ENCODE measurements at regions not wholly inside any gene's neighbourhood (a gene's known extent, or its start where the extent isn't known, plus 50 kb on each side); places are given as distances from the start of the nearest gene placed in this dataset.

GRCh38 chr1:58367217-58367616 is 179.3 kb downstream of the OMA1 start:
- ATAC-seq (ENCODE audit: low read depth) (no peak), DNase-seq (no peak)
- intact Hi-C loops (cut with micrococcal nuclease) = no loop called here
- no peak overlapping the region for H3K27ac ChIP-seq (ENCODE audit: low read length in 2 of 2)
- Mint-ChIP-seq H3K27me3 (no peaks in the 10 kb centered on the region), H3K27ac (no peak overlapping the region), H3K9me3 (ENCODE audit: insufficient read depth) (peaks cover 3% of the 10 kb centered on the region), H3K4me1 (no peaks in the 10 kb centered on the region), H3K4me3 (no peak overlapping the region)
- no peak overlapping the region for H2AFZ ChIP-seq (ENCODE audit: insufficient read depth, low read depth, low read length, poor library complexity, severe bottlenecking)
- no peaks in the 10 kb centered on the region for H3K79me2 ChIP-seq (ENCODE audit: control insufficient read depth, insufficient read depth, low read length)
- no peak overlapping the region for H3K4me3 ChIP-seq (ENCODE audit: control extremely low read depth in 1 of 5, extremely low read depth in 1 of 5, insufficient read depth in 1 of 5, low read depth in 2 of 5, low read length in 4 of 5)
- ChIA-PET POLR2A (no interaction called here), CTCF (no interaction called here)
- TF ChIP-seq EZH2 (IDR thresholded peaks at IDR 0.05; ENCODE audit: borderline replicate concordance, insufficient read depth, low read depth, low read length, poor library complexity, severe bottlenecking) (no peak), CTCF (IDR thresholded peaks at IDR 0.05) (no peak)
- H3K9me3 ChIP-seq (ENCODE audit: control extremely low read depth in 1 of 3, control insufficient read depth in 2 of 3, insufficient read depth in 1 of 3, low read length in 2 of 3) = peaks cover 0 to 9% (median 7%) of the 10 kb centered on the region in 3 donors
- H3K4me2 ChIP-seq (replicated peaks; ENCODE audit: low read depth, low read length, poor library complexity, severe bottlenecking) = no peak overlapping the region
- H3K4me1 ChIP-seq (ENCODE audit: control insufficient read depth in 2 of 2, insufficient read depth in 2 of 2, low read length in 2 of 2) = no peaks in the 10 kb centered on the region
- no peaks in the 10 kb centered on the region for H3K27me3 ChIP-seq (replicated peaks in 1 of 4; ENCODE audit: control extremely low read depth in 1 of 4, control insufficient read depth in 3 of 4, insufficient read depth in 4 of 4, low read length in 3 of 4)
- no peaks in the 10 kb centered on the region for H3K36me3 ChIP-seq (replicated peaks in 1 of 2; ENCODE audit: control extremely low read depth in 1 of 2, control insufficient read depth in 1 of 2, extremely low read depth in 1 of 2, insufficient read depth in 2 of 2, low read length in 1 of 2)
- no peaks in the 10 kb centered on the region for H4K20me1 ChIP-seq (ENCODE audit: control insufficient read depth, insufficient read depth, low read length, poor library complexity, severe bottlenecking)
- no peak overlapping the region for H3K9ac ChIP-seq (ENCODE audit: low read length)

GRCh38 chr1:58365328-58365727 is 181.2 kb downstream of the OMA1 start:
- 90% methylated on average over 2 of the region's 2 CpGs for WGBS (ENCODE audit: insufficient coverage)
- Histone ChIP-seq H3K36me3 (replicated peaks in 1 of 2; ENCODE audit: control extremely low read depth in 1 of 2, control insufficient read depth in 1 of 2, extremely low read depth in 1 of 2, insufficient read depth in 2 of 2, low read length in 1 of 2) (no peaks in the 10 kb centered on the region), H3K4me1 (ENCODE audit: control insufficient read depth in 2 of 2, insufficient read depth in 2 of 2, low read length in 2 of 2) (no peaks in the 10 kb centered on the region), H3K9me3 (ENCODE audit: control extremely low read depth in 1 of 3, control insufficient read depth in 2 of 3, insufficient read depth in 1 of 3, low read length in 2 of 3) (no peaks in the 10 kb centered on the region), H3K4me2 (replicated peaks; ENCODE audit: low read depth, low read length, poor library complexity, severe bottlenecking) (no peak overlapping the region), H3K79me2 (ENCODE audit: control insufficient read depth, insufficient read depth, low read length) (no peaks in the 10 kb centered on the region), H3K9ac (ENCODE audit: low read length) (no peak overlapping the region), H2AFZ (ENCODE audit: insufficient read depth, low read depth, low read length, poor library complexity, severe bottlenecking) (no peak overlapping the region), H4K20me1 (ENCODE audit: control insufficient read depth, insufficient read depth, low read length, poor library complexity, severe bottlenecking) (no peaks in the 10 kb centered on the region), H3K4me3 (ENCODE audit: control extremely low read depth in 1 of 5, extremely low read depth in 1 of 5, insufficient read depth in 1 of 5, low read depth in 2 of 5, low read length in 4 of 5) (no peak overlapping the region), H3K27ac (ENCODE audit: low read length in 2 of 2) (no peak overlapping the region), H3K27me3 (replicated peaks in 1 of 4; ENCODE audit: control extremely low read depth in 1 of 4, control insufficient read depth in 3 of 4, insufficient read depth in 4 of 4, low read length in 3 of 4) (no peaks in the 10 kb centered on the region)
- ChIA-PET CTCF (no interaction called here), POLR2A (no interaction called here)
- ATAC-seq (ENCODE audit: low read depth) = no peak
- no peaks in the 10 kb centered on the region for H3K4me1 Mint-ChIP-seq
- no peak overlapping the region for H3K4me3 Mint-ChIP-seq
- TF ChIP-seq CTCF (IDR thresholded peaks at IDR 0.05) (no peak), EZH2 (IDR thresholded peaks at IDR 0.05; ENCODE audit: borderline replicate concordance, insufficient read depth, low read depth, low read length, poor library complexity, severe bottlenecking) (no peak)
- no peaks in the 10 kb centered on the region for H3K9me3 Mint-ChIP-seq (ENCODE audit: insufficient read depth)
- intact Hi-C loops (cut with micrococcal nuclease) = no loop called here
- DNase-seq = no peak
- no peak overlapping the region for H3K27ac Mint-ChIP-seq
- H3K27me3 Mint-ChIP-seq = no peaks in the 10 kb centered on the region
